ENCODE measurements at regions not wholly inside any gene's neighbourhood (a gene's known extent, or its start where the extent isn't known, plus 50 kb on each side); places are given as distances from the start of the nearest gene placed in this dataset.
A peak's percentile ranks its signal among the peaks of the same experiment; 100 is the strongest.

DNA sequence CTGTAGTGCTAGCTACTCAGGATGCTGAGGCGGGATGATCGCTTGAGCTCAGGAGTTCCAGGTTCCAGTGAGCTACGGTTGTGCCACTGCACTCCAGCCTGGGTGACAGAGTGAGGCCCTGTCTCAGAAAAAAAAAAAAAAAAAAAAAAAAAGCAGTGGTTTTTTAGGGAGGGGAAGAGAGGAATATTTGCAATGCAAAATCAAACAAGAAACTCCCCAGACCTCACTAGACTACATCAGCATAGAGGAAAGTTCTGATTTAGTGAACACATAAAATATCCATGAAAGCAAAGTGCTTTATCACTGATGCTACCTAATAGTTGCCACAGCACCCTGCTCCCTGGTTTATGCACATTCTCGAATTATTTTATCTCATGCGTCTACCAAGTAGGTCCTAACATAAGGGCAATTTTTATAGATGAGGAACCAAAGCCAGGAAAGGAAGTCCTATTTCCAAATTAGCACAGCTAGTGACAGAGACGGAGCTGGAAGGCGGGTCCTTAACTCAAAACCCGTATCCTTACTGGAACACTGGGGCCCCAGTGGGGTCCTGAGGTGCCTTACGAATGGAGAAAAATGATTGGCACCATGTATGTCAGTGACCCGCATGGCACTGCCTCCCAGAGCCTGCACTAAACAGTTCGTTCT, 50.7 kb upstream of the GPR157 start:
- peaks cover 7% of the 10 kb centered on the region for H3K4me1 Mint-ChIP-seq
- DNase-seq (ENCODE audit: low spot score in 2 of 2) (no peak), ATAC-seq (no peak)
- H3K4me3 Mint-ChIP-seq, result no peak overlapping the region
- peaks cover 8% of the 10 kb centered on the region for H3K36me3 Mint-ChIP-seq
- no peaks in the 10 kb centered on the region for H3K9me3 Mint-ChIP-seq
- no peak overlapping the region for H3K27ac Mint-ChIP-seq

DNA sequence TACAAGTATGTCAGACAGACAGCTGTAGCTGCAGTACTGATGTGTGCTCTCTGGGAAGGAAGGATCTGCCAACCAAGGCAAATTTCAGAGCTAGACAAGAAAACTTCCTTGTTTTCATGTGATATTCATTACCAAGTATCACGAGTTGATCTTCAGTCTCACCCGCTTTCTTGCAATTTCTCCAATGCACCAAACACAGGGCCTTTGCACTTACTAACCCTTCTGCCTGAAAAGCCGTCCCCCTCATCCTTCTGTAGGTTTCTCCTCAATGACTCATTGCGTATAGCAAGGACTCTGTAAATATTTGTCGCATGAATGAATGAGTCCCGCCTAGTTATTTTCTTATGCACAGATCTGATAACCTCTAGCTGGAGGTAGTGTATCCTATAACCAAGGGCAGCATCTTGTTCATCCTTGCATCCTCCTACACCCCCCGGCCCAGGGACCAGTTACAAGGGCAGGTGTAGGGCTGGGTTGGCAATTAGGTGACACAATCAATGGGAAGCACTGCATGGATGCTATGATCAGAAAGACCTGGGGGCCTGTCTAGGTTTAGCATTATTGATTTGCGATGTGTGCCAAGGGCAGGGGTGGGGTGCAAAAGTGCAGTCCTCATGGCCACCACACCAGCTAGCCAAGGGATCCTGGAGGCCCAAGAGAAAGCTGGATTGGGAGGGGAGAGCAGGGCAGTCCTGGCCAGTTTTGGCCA, 51.4 kb upstream of the GPR157 start:
- Mint-ChIP-seq H3K9me3 (no peaks in the 10 kb centered on the region), H3K27ac (no peak overlapping the region), H3K4me3 (peak overlapping the region; percentile 69), H3K36me3 (peaks cover 10% of the 10 kb centered on the region), H3K4me1 (peaks cover 7% of the 10 kb centered on the region)
- DNase-seq (ENCODE audit: low spot score in 2 of 2) (no peak), ATAC-seq (no peak)

DNA sequence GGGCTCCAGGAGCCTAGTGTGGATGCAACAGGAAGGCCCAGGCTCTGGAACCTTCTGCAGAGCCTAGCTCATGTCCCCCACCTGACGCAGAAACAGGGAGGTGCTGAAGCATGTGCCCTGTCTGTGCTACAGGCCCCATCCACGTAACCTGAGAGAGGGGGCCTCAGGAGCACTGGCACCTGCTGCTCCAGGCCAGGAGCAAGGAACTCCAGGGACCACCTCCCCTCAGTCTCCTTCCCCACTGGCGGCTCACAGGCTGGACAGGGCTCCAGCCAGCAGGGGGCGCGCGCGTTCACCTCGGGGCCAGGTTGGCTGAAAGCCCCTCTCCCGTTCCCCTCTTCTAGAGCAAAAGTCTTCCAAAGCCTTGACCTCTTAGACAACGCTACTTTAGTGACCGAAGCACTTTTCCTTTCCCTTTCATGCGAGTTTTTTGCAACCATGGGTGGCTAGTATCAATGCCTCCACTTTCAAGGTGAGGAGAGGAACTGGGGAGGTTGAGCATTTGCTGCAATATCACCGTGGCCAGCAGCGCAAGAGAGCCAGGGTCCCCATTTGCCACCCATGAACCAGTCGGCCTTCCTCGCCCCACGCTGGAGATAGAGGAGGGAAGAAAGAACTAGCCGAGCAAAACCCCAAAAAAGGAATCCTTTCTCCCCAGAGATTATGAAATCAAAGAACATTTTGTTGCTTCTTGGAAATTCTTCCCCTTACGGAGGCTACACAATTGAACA, 52.4 kb upstream of the GPR157 start:
- peaks cover 7% of the 10 kb centered on the region for H3K4me1 Mint-ChIP-seq
- peak overlapping the region; percentile 69 for H3K4me3 Mint-ChIP-seq
- H3K36me3 Mint-ChIP-seq, result peaks cover 16% of the 10 kb centered on the region
- ATAC-seq, result peak; percentile 71
- no peak overlapping the region for H3K27ac Mint-ChIP-seq
- DNase-seq (ENCODE audit: low spot score in 2 of 2), result peak; percentile 79 to 88
- H3K9me3 Mint-ChIP-seq, result no peaks in the 10 kb centered on the region

DNA sequence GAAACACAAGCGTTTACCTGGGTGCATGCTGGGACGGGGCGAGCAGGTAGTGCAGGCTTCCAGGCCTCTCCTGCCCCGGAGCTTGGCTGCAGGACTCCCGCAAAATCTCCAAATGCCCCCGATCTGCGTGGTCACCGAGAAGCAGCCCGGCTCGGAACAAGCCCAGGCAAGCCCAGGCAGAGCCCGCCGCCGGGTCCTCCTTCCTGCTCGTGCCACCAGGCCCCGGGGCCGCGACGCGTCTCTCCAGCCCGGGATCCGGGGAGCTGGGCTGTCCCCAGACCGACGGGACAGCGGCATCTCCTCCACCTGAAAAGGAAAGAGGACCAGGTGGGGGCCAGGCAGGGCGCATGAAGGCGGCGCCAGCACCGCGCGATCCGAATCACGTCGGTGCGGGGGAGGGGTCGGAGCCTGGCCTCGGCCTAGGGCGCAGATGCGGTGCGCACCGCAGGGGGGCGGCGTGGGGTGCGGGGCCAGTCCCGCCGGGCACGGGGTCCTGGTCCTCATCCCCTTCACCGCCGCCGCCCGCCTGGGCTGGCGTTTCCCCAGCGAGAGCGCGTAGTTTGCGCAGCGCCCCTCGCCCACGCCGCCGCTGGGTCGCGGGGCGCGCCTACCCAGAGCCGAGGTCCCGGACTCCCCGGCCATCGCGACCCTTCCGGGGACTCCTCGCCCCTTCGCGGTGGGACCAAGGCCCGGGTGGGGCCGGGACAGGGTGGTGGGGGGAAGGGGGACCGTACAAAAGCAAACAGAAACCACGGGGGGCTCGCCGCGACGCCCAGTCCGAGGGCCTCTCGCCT, 52.4 kb upstream of the H6PD start:
- peaks cover 16% of the 10 kb centered on the region for H3K36me3 Mint-ChIP-seq
- ATAC-seq (peak; percentile 56), DNase-seq (ENCODE audit: low spot score in 2 of 2) (no peak)
- peak overlapping the region; percentile 69 for H3K4me3 Mint-ChIP-seq
- no peak overlapping the region for H3K27ac Mint-ChIP-seq
- H3K4me1 Mint-ChIP-seq, result peaks cover 7% of the 10 kb centered on the region
- H3K9me3 Mint-ChIP-seq, result no peaks in the 10 kb centered on the region

DNA sequence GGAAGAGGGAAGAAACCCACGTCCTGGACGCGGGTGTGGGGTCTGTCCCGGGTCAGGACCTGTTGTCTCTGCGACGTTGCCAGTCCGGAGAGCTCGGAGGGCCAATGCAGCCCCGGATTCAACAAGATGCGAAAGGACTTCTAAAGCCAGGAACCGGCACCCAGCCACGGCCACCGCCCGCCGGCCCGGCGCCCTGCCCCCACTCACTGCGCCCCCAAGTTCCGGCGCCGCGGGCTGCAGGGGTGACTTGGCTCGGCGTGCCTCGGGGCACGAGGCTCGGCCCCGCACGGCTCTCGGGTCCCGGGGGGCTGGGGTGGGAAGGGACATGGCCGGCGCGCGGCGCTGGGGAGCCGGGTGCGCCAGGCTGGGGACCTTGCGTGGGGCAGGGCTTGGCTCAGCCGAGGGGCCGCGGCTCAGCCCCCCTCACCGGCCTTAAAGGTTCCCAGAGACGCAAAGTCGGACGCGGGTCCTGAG, 51.8 kb upstream of the H6PD start:
- DNase-seq (ENCODE audit: low spot score in 2 of 2) (no peak), ATAC-seq (no peak)
- no peaks in the 10 kb centered on the region for H3K9me3 Mint-ChIP-seq
- H3K4me1 Mint-ChIP-seq, result peaks cover 7% of the 10 kb centered on the region
- H3K27ac Mint-ChIP-seq, result no peak overlapping the region
- H3K4me3 Mint-ChIP-seq, result peak overlapping the region; percentile 69
- peaks cover 16% of the 10 kb centered on the region for H3K36me3 Mint-ChIP-seq

- Mint-ChIP-seq H3K27ac (no peak overlapping the region), H3K4me3 (peak overlapping the region; percentile 69), H3K9me3 (no peaks in the 10 kb centered on the region), H3K36me3 (peaks cover 14% of the 10 kb centered on the region), H3K4me1 (peaks cover 7% of the 10 kb centered on the region)
- DNase-seq (ENCODE audit: low spot score in 2 of 2) (no peak), ATAC-seq (no peak)
These were observed 51.1 kb upstream of the H6PD start for GRCh38 chr1:9183441-9183840.

- H3K36me3 Mint-ChIP-seq, result peaks cover 9% of the 10 kb centered on the region
- peaks cover 7% of the 10 kb centered on the region for H3K4me1 Mint-ChIP-seq
These were observed 50.7 kb upstream of the H6PD start for GRCh38 chr1:9183898-9184297.

GRCh38 chr1:9184749-9185148, 49.8 kb upstream of the H6PD start:
- Mint-ChIP-seq H3K36me3 (peaks cover 7% of the 10 kb centered on the region), H3K4me3 (no peak overlapping the region), H3K9me3 (no peaks in the 10 kb centered on the region), H3K27ac (no peak overlapping the region), H3K4me1 (peaks cover 7% of the 10 kb centered on the region)
- DNase-seq (ENCODE audit: low spot score in 2 of 2) (no peak), ATAC-seq (no peak)

More at GRCh38 chr1:9183898-9184297, 50.7 kb upstream of the H6PD start:
- H3K4me3 Mint-ChIP-seq, result peak overlapping the region; percentile 69
- no peaks in the 10 kb centered on the region for H3K9me3 Mint-ChIP-seq
- no peak for DNase-seq (ENCODE audit: low spot score in 2 of 2)
- no peak overlapping the region for H3K27ac Mint-ChIP-seq
- ATAC-seq, result no peak

All from stimulated activated effector memory CD8-positive, alpha-beta T cell treated with anti-CD3 and anti-CD28 coated beads, Interleukin-12 subunit alpha, Interleukin-12 subunit beta, amount 100 ng/mL, for 72 hours (primary cell).